Glutamatergic neuron (in vitro differentiated cells): ENCODE measurements at regions not wholly inside any gene's neighbourhood (a gene's known extent, or its start where the extent isn't known, plus 50 kb on each side); places are given as distances from the start of the nearest gene placed in this dataset.

ENCODE experiments used
- DNase-seq: peaks from one replicate; pipeline ENCODE4 v3.0.0; 2022
- H3K27ac Mint-ChIP-seq: one replicate; pipeline ENCODE4 v1.8.0; 2020; ENCODE audit warnings: mild to moderate bottlenecking, mixed read lengths, inconsistent platforms; ENCODE audit not compliant: unreplicated experiment
- H3K27me3 Mint-ChIP-seq: one replicate; pipeline ENCODE4 v1.8.0; 2020; ENCODE audit warnings: mild to moderate bottlenecking, moderate library complexity, mixed read lengths, inconsistent platforms; ENCODE audit not compliant: unreplicated experiment
- H3K36me3 Mint-ChIP-seq: one replicate; pipeline ENCODE4 v1.8.0; 2020; ENCODE audit warnings: mild to moderate bottlenecking, mixed read lengths, inconsistent platforms; ENCODE audit not compliant: unreplicated experiment
- H3K4me1 Mint-ChIP-seq: one replicate; pipeline ENCODE4 v1.8.0; 2020; ENCODE audit warnings: mild to moderate bottlenecking, low read depth, mixed read lengths, inconsistent platforms; ENCODE audit not compliant: unreplicated experiment
- H3K4me3 Mint-ChIP-seq: one replicate; pipeline ENCODE4 v1.8.0; 2020; ENCODE audit warnings: mild to moderate bottlenecking, mixed read lengths, inconsistent platforms; ENCODE audit not compliant: unreplicated experiment
- H3K9me3 Mint-ChIP-seq: one replicate; pipeline ENCODE4 v1.8.0; 2020; ENCODE audit warnings: mild to moderate bottlenecking, moderate library complexity, mixed read lengths, inconsistent platforms; ENCODE audit not compliant: unreplicated experiment
- CTCF ChIP-seq: fragments of 200-600 bp; sonication (generic); IDR thresholded peaks from one replicate; pipeline ENCODE4 v1.5.0; 2021; ENCODE audit not compliant: partially characterized antibody, unreplicated experiment

DNA sequence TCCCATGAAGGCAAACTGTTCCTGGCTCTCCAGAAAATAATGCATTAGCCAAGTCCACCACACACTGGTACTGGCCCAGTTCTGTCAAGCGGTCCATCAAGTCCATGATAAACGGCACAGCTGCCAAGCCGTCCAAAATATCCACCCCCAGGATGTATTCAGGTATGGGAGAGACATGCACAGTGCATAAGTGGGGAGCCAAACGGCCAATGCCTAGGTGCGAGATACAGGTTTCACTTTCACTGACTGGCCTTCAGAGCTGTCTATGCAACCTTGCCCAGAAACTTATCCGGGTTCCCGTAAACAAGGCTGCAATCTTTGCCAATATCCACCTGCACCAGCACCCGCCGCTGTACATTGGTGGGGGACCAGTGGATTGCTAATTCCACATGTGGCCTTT lies 795.8 kb downstream of the EFNA5 start:
- Mint-ChIP-seq H3K4me3 (no peak overlapping the region), H3K27me3 (no peaks in the 10 kb centered on the region), H3K9me3 (peaks cover 2% of the 10 kb centered on the region), H3K36me3 (peaks cover 5% of the 10 kb centered on the region), H3K4me1 (no peaks in the 10 kb centered on the region), H3K27ac (no peak overlapping the region)
- DNase-seq: no peak
- TF ChIP-seq CTCF: no peak

- Mint-ChIP-seq H3K27me3 (no peaks in the 10 kb centered on the region), H3K9me3 (peaks cover 2% of the 10 kb centered on the region), H3K36me3 (peaks cover 5% of the 10 kb centered on the region), H3K4me1 (no peaks in the 10 kb centered on the region), H3K4me3 (no peak overlapping the region), H3K27ac (no peak overlapping the region)
- no peak for TF ChIP-seq CTCF
- no peak for DNase-seq
Observed at GRCh38 chr5:106874531-106874930, 796.2 kb downstream of the EFNA5 start.

DNA sequence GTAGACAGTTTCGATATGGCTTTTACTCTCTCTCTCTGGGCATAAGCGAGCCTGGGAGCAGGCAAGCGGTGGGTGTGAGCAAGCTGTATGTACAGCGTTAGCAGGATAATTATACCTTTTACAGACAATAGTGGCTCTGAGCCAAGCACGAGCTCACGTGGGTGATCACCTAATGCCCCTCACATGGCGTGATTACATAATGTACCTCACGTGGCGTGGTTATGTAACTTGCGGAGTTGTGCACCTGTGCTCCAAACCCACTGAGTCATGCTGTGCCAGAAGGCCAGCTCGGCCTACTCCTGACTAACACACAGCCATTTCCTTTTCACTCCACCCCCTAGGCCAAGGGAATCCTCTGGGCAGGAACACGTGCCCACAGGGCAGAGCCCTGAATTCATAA lies 797.2 kb downstream of the EFNA5 start:
- no peak for DNase-seq
- Mint-ChIP-seq H3K36me3 (peaks cover 5% of the 10 kb centered on the region), H3K4me1 (no peaks in the 10 kb centered on the region), H3K9me3 (peaks cover 2% of the 10 kb centered on the region), H3K27me3 (no peaks in the 10 kb centered on the region), H3K4me3 (no peak overlapping the region), H3K27ac (no peak overlapping the region)
- TF ChIP-seq CTCF: no peak

DNA sequence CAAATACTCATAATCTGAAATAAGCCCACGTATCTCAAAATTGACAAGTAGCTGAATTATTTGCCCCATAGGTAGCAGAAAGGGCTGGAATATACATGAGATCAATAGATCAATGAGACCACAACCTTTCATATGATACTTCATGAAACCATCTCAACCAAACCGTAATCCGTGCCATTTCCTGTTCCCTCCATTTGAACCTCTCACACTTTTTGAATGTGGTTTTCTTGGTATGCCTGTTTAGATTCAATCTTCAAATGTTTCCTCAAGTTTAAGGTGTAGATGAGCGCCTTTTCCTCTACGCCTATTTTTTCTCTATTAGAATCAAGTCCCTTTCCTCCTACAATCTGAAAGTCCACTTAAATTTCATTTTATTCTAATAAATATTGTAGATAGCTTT lies 805.5 kb downstream of the EFNA5 start:
- Mint-ChIP-seq H3K4me1 (peaks cover 7% of the 10 kb centered on the region), H3K9me3 (peaks cover 2% of the 10 kb centered on the region), H3K4me3 (no peak overlapping the region), H3K27me3 (peaks cover 3% of the 10 kb centered on the region), H3K27ac (no peak overlapping the region), H3K36me3 (no peaks in the 10 kb centered on the region)
- DNase-seq: no peak
- no peak for TF ChIP-seq CTCF

- Mint-ChIP-seq H3K36me3 (no peaks in the 10 kb centered on the region), H3K27ac (no peak overlapping the region), H3K27me3 (peaks cover 3% of the 10 kb centered on the region), H3K9me3 (peaks cover 2% of the 10 kb centered on the region), H3K4me1 (peaks cover 7% of the 10 kb centered on the region), H3K4me3 (no peak overlapping the region)
- DNase-seq: no peak
- no peak for TF ChIP-seq CTCF
Observed at GRCh38 chr5:106862450-106863193, 808.1 kb downstream of the EFNA5 start.
